D721Med (cell line): ENCODE measurements at regions not wholly inside any gene's neighbourhood (a gene's known extent, or its start where the extent isn't known, plus 50 kb on each side); places are given as distances from the start of the nearest gene placed in this dataset.

Experiments
- DNase-seq: peaks from one replicate; pipeline ENCODE4 v3.0.0; 2011; ENCODE audit warnings: low spot score; ENCODE audit not compliant: insufficient read length
- FAIRE-seq: peaks from 2 replicates; lab custom pipeline; 2011; peaks lifted over from hg19 to GRCh38; lab: Jason Lieb, UNC
- TF ChIP-seq, protein P1 (sequence below): IDR thresholded peaks from 2 replicates; pipeline ENCODE4 v1.5.1; 2012; ENCODE audit warnings: mild to moderate bottlenecking, control low read depth; ENCODE audit not compliant: insufficient read depth; ENCODE audit errors: missing control alignments

DNA sequence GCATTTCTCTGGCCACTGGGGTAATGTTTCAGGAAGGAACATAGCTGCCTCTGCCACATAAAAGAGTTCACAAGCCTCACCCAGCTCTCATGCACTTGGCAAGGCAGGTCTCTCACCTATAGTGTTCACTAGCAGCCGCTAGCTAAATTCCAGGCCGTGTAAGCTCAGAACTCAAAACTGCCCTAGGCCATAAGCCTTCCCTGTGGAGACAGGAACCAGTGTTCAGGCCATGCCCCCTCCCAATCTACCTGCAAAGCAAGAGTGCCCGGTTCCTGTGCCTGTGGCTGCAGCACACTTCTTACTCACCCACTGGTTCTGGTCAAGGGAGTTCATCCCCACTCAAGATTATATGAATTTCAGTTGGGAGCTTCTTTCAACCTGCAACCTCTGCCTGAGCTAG, 60.7 kb upstream of the ZNF169 start:
- DNase-seq (no peak), FAIRE-seq (no peak)
- TF ChIP-seq, protein P1, sequence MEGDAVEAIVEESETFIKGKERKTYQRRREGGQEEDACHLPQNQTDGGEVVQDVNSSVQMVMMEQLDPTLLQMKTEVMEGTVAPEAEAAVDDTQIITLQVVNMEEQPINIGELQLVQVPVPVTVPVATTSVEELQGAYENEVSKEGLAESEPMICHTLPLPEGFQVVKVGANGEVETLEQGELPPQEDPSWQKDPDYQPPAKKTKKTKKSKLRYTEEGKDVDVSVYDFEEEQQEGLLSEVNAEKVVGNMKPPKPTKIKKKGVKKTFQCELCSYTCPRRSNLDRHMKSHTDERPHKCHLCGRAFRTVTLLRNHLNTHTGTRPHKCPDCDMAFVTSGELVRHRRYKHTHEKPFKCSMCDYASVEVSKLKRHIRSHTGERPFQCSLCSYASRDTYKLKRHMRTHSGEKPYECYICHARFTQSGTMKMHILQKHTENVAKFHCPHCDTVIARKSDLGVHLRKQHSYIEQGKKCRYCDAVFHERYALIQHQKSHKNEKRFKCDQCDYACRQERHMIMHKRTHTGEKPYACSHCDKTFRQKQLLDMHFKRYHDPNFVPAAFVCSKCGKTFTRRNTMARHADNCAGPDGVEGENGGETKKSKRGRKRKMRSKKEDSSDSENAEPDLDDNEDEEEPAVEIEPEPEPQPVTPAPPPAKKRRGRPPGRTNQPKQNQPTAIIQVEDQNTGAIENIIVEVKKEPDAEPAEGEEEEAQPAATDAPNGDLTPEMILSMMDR = no peak

DNA sequence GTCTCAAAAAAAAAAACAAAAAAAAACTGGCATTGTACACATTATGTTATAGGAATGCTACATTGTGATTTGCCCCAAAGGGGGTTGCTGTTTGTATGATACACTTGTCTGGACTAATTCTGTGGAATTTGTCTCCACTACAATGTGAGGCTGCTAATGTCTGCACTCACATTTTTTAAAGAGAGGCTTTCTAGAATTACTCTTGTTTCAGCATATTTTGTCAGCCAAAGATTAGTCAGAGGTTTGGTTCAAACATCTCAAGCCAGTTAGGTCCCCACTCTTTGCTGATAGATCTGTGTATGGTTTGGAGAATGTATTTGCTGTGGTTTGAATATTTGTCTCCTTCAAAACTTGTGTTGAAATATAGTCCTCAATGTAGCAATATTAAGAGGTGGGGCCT, 59.3 kb upstream of the ZNF169 start:
- TF ChIP-seq, protein P1 = no peak
- FAIRE-seq = no peak
- DNase-seq = no peak

DNA sequence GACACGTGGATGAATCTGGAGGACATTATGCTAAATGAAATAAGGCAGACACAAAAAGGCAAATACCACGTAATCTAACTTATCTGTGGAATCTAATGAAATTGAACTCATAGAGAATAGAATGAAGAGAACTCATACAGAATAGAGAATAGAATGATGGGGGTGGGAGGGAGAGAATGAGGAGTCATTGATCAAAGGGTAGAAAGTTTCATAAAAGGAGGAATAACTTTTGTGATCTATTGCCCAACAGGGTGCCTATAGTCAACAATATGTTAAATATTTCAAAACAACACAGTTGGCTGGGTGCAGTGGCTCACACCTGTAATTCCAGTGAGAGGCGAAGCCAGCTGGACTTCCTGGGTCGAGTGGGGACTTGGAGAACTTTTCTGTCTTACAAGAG, 54.9 kb upstream of the ZNF169 start:
- DNase-seq = no peak
- no peak for FAIRE-seq
- TF ChIP-seq, protein P1 = no peak

DNA sequence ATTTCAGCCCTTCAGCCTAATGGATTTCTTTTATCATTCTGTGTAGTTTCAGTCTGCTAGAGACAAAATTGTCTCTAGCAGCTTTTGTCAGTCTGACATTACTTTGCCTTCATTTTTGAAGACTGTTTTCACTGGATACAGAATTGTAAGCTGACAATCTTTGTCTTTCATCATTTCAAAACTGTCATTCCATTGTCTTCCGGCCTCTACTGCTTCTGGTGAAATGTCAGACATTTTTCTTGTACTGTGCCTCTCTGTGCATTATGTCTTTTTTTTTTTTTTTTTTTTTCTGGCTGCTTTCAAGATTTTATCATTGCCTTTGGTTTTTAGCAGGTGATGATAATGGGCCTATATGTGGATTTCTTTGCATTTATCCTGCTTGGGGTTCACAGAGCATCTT, 51.3 kb upstream of the ZNF169 start:
- FAIRE-seq = no peak
- TF ChIP-seq, protein P1 = no peak
- DNase-seq = no peak
